ENCODE measurements at regions not wholly inside any gene's neighbourhood (a gene's known extent, or its start where the extent isn't known, plus 50 kb on each side); places are given as distances from the start of the nearest gene placed in this dataset.

DNA sequence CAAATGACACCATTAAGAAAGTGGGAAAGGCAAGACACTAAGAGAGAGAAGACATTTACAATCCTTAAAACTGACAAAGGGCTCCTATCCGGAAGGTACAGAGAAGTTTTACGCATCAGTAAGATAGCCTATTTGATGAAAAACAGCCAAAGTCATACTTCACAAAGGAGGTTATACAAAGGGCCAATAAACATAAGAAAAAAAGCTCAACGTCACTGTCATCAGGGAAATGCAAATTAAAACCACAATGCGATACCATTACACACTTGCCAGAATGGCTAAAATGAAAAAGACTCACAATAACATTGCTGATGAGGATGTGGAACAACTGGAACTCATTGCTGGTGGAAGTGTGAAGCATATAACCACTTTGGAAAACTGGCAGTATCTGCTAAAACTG, 168.6 kb upstream of the FAR2 start:
- BruUV-seq (replicated peaks) = no TSS peak
- DNase-seq = no peak
- Mint-ChIP-seq H3K36me3 (ENCODE audit: insufficient read depth, unreplicated experiment) (no peaks in the 10 kb centered on the region), H3K27me3 (ENCODE audit: insufficient read depth, unreplicated experiment) (peaks cover 9% of the 10 kb centered on the region), H3K27ac (ENCODE audit: unreplicated experiment) (no peak overlapping the region), H3K4me1 (ENCODE audit: low read depth, unreplicated experiment) (no peaks in the 10 kb centered on the region), H3K4me3 (ENCODE audit: unreplicated experiment) (no peak overlapping the region), H3K9me3 (ENCODE audit: unreplicated experiment) (peaks cover 12% of the 10 kb centered on the region)
- CTCF ChIA-PET = no interaction called here
- Histone ChIP-seq H3K4me1 (no peaks in the 10 kb centered on the region), H3K9me3 (no peaks in the 10 kb centered on the region), H3K4me3 (ENCODE audit: low read depth, low read length) (no peak overlapping the region), H3K27me3 (replicated peaks; ENCODE audit: control insufficient read depth, insufficient read depth, low read length) (no peaks in the 10 kb centered on the region), H3K36me3 (ENCODE audit: control insufficient read depth, insufficient read depth, low read length) (no peaks in the 10 kb centered on the region)
- intact Hi-C loops (cut with micrococcal nuclease; ENCODE audit: unreplicated experiment) = no loop called here
- TF ChIP-seq, protein P1, sequence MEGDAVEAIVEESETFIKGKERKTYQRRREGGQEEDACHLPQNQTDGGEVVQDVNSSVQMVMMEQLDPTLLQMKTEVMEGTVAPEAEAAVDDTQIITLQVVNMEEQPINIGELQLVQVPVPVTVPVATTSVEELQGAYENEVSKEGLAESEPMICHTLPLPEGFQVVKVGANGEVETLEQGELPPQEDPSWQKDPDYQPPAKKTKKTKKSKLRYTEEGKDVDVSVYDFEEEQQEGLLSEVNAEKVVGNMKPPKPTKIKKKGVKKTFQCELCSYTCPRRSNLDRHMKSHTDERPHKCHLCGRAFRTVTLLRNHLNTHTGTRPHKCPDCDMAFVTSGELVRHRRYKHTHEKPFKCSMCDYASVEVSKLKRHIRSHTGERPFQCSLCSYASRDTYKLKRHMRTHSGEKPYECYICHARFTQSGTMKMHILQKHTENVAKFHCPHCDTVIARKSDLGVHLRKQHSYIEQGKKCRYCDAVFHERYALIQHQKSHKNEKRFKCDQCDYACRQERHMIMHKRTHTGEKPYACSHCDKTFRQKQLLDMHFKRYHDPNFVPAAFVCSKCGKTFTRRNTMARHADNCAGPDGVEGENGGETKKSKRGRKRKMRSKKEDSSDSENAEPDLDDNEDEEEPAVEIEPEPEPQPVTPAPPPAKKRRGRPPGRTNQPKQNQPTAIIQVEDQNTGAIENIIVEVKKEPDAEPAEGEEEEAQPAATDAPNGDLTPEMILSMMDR (IDR thresholded peaks at IDR 0.05; ENCODE audit: insufficient read depth in 1 of 2, low read depth in 1 of 2, low read length in 1 of 2, severe bottlenecking in 1 of 2, unreplicated experiment in 1 of 2) = no peak
- POLR2A ChIA-PET = no interaction called here

DNA sequence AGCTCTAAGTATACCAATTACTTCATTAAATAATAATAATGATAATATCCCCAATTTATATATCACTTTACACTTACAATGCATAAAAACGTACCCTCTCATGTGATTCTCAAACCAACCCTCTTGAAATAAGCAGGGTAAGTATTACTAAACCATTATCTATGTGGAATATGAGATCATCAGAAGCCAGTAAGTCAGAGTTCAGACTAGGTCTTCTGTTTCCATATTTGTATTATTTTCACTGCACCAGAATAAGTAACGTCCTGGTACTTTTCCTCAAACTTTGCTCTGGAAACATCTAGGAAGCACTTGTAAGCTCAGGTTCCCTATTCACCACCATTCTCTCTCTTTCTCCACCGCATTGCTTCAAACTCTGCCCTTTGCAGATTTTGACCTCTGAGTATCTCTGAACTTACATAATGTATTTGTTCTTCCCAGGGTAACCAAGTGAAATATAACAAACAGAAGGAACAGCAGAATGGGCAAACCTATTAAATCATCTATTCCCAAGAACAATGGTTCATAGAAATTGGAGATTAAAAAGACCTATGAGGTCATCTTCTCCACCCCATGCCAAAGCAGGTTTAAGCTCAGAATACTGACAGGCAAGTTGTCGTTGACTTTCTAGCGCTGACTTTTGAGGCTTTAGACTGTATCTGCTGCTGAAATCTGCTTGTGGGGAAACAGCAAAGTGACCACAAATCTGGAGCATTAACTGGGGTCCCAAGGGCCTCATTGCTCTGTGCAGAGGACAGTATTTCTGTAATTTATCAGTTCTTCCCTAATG, 161.3 kb upstream of the FAR2 start:
- no peaks in the 10 kb centered on the region for H3K36me3 Mint-ChIP-seq (ENCODE audit: insufficient read depth, unreplicated experiment)
- Histone ChIP-seq H3K36me3 (ENCODE audit: control insufficient read depth, insufficient read depth, low read length) (no peaks in the 10 kb centered on the region), H3K27me3 (replicated peaks; ENCODE audit: control insufficient read depth, insufficient read depth, low read length) (no peaks in the 10 kb centered on the region), H3K9me3 (no peaks in the 10 kb centered on the region), H3K4me3 (ENCODE audit: low read depth, low read length) (no peak overlapping the region), H3K4me1 (no peaks in the 10 kb centered on the region)
- BruUV-seq (replicated peaks) = no TSS peak
- ChIA-PET CTCF (no interaction called here), POLR2A (interaction anchor here (0.6 kb wide), 1 partner anchor 230 kb away, joined by 3 read pairs; no protein-coding TSS in a partner anchor)
- H3K4me1 Mint-ChIP-seq (ENCODE audit: low read depth, unreplicated experiment) = no peaks in the 10 kb centered on the region
- no peak overlapping the region for H3K27ac Mint-ChIP-seq (ENCODE audit: unreplicated experiment)
- no peak for DNase-seq
- TF ChIP-seq, protein P1 (IDR thresholded peaks at IDR 0.05; ENCODE audit: insufficient read depth in 1 of 2, low read depth in 1 of 2, low read length in 1 of 2, severe bottlenecking in 1 of 2, unreplicated experiment in 1 of 2) = no peak
- H3K4me3 Mint-ChIP-seq (ENCODE audit: unreplicated experiment) = no peak overlapping the region
- peaks cover 2% of the 10 kb centered on the region for H3K27me3 Mint-ChIP-seq (ENCODE audit: insufficient read depth, unreplicated experiment)
- no peaks in the 10 kb centered on the region for H3K9me3 Mint-ChIP-seq (ENCODE audit: unreplicated experiment)
- intact Hi-C loops (cut with micrococcal nuclease; ENCODE audit: unreplicated experiment) = no loop called here

DNA sequence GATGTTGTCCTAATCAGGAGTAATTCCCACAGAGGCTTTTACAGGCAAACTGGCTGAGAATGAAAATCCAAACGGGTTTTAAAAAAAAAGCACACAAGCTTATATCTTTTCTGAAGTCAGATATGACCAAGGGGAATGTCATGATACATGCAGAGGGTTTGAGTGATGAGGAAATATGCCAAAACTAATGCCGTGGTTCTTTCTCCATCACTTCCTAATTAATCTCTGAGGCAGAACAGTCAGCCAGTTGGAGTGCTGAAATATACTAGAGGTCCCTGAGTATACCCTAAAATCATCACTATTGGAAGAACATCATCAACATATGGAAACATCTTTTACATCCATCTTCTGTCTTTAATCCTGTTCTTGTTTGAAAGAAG, 160.8 kb upstream of the FAR2 start:
- no TSS peak for BruUV-seq (replicated peaks)
- no peaks in the 10 kb centered on the region for H3K9me3 ChIP-seq
- no peaks in the 10 kb centered on the region for H3K36me3 ChIP-seq (ENCODE audit: control insufficient read depth, insufficient read depth, low read length)
- H3K27ac Mint-ChIP-seq (ENCODE audit: unreplicated experiment) = no peak overlapping the region
- no peak overlapping the region for H3K4me3 ChIP-seq (ENCODE audit: low read depth, low read length)
- TF ChIP-seq, protein P1 (IDR thresholded peaks at IDR 0.05; ENCODE audit: insufficient read depth in 1 of 2, low read depth in 1 of 2, low read length in 1 of 2, severe bottlenecking in 1 of 2, unreplicated experiment in 1 of 2) = no peak
- H3K4me1 Mint-ChIP-seq (ENCODE audit: low read depth, unreplicated experiment) = no peaks in the 10 kb centered on the region
- no peaks in the 10 kb centered on the region for H3K36me3 Mint-ChIP-seq (ENCODE audit: insufficient read depth, unreplicated experiment)
- DNase-seq = no peak
- no peaks in the 10 kb centered on the region for H3K4me1 ChIP-seq
- CTCF ChIA-PET = no interaction called here
- intact Hi-C loops (cut with micrococcal nuclease; ENCODE audit: unreplicated experiment) = no loop called here
- H3K9me3 Mint-ChIP-seq (ENCODE audit: unreplicated experiment) = no peaks in the 10 kb centered on the region
- no peak overlapping the region for H3K4me3 Mint-ChIP-seq (ENCODE audit: unreplicated experiment)
- no peaks in the 10 kb centered on the region for H3K27me3 Mint-ChIP-seq (ENCODE audit: insufficient read depth, unreplicated experiment)
- H3K27me3 ChIP-seq (replicated peaks; ENCODE audit: control insufficient read depth, insufficient read depth, low read length) = no peaks in the 10 kb centered on the region
- POLR2A ChIA-PET = interaction anchor here (0.6 kb wide), 1 partner anchor 231 kb away, joined by 3 read pairs; no protein-coding TSS in a partner anchor
